ENCODE measurements at regions not wholly inside any gene's neighbourhood (a gene's known extent, or its start where the extent isn't known, plus 50 kb on each side); places are given as distances from the start of the nearest gene placed in this dataset.
A peak's percentile ranks its signal among the peaks of the same experiment; 100 is the strongest.

DNA sequence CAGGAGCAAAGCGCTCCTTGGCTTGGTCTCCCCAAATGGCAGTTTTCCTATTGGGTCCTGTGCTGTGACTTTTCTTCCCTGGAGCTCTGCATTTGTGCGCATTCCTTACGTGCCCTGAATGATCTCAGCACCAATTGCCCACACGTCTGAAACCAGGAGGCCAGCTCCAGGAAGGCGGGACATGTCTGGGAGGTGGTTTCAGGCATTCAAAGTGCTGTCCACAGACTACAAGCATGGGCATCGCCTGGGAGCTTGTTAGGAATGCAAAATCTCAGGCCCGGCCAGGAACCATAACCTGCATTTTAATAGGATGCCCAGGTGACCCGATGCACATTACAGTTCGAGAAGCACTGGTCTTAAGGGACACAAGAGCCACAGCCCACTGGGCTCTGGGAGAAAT is 239.6 kb downstream of the ANKRD60 start:
- Histone ChIP-seq H3K4me3 (no peak overlapping the region), H3K27ac (no peak overlapping the region), H3K9me3 (no peaks in the 10 kb centered on the region), H3K4me1 (peaks cover 10% of the 10 kb centered on the region), H3K27me3 (no peaks in the 10 kb centered on the region), H3K9ac (ENCODE audit: low read depth in 2 of 2, low read length in 2 of 2) (no peak overlapping the region), H3K36me3 (no peaks in the 10 kb centered on the region)
- TF ChIP-seq, protein P1, sequence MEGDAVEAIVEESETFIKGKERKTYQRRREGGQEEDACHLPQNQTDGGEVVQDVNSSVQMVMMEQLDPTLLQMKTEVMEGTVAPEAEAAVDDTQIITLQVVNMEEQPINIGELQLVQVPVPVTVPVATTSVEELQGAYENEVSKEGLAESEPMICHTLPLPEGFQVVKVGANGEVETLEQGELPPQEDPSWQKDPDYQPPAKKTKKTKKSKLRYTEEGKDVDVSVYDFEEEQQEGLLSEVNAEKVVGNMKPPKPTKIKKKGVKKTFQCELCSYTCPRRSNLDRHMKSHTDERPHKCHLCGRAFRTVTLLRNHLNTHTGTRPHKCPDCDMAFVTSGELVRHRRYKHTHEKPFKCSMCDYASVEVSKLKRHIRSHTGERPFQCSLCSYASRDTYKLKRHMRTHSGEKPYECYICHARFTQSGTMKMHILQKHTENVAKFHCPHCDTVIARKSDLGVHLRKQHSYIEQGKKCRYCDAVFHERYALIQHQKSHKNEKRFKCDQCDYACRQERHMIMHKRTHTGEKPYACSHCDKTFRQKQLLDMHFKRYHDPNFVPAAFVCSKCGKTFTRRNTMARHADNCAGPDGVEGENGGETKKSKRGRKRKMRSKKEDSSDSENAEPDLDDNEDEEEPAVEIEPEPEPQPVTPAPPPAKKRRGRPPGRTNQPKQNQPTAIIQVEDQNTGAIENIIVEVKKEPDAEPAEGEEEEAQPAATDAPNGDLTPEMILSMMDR (IDR thresholded peaks at IDR 0.05) = no peak
- intact Hi-C loops (cut with DNase I) = no loop called here
- DNase-seq = no peak

DNA sequence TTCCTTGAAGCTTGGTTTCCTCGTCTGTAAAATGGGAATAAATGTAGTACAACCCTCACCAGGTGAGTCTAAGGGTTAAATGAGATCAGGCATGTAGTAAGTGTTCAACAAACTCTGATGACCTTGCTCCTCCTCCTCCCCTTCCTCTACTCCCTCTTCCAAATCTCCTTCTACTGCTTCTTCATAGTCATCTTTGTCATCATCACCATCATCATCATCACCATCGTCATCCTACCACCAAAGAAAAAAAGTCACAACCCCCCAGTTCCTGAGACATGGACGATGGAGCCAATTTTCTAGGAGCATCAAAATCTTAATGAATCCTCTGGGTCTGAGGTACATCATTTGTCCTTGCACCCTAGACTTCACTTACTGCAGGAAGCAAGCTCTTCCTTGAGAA is 240.0 kb downstream of the ANKRD60 start:
- H3K27me3 ChIP-seq = no peaks in the 10 kb centered on the region
- TF ChIP-seq, protein P1 (IDR thresholded peaks at IDR 0.05) = no peak
- intact Hi-C loops (cut with DNase I) = no loop called here

DNA sequence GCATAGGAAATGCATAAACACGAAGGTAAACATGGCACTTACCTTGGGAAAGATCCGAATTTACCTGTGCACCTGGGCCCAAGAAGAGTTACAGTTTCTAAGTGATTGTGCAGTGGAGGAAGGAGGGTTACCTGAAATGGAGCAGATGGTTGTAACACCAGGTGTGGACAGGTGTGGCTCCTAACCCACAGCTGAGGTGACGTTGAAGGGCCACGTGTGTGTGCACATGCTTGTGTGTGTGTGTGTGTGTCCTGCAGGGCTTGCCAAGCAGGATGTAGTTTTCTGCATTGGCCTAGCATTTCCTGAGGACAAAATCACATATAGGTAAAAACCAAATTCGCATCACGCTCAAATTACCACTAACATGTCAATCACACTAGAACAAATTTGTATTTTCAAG is 240.8 kb downstream of the ANKRD60 start:
- TF ChIP-seq, protein P1 (IDR thresholded peaks at IDR 0.05) = no peak
- Histone ChIP-seq H3K9me3 (no peaks in the 10 kb centered on the region), H3K36me3 (no peaks in the 10 kb centered on the region), H3K4me3 (no peak overlapping the region), H3K27me3 (no peaks in the 10 kb centered on the region), H3K4me1 (peaks cover 6% of the 10 kb centered on the region), H3K9ac (ENCODE audit: low read depth in 2 of 2, low read length in 2 of 2) (no peak overlapping the region), H3K27ac (no peak overlapping the region)
- DNase-seq = peak; percentile 80
- intact Hi-C loops (cut with DNase I) = no loop called here

More for the DNA sequence above, 240.0 kb downstream of the ANKRD60 start:
- Histone ChIP-seq H3K4me1 (peaks cover 6% of the 10 kb centered on the region), H3K9ac (ENCODE audit: low read depth in 2 of 2, low read length in 2 of 2) (no peak overlapping the region), H3K36me3 (no peaks in the 10 kb centered on the region), H3K9me3 (no peaks in the 10 kb centered on the region), H3K4me3 (no peak overlapping the region), H3K27ac (no peak overlapping the region)
- DNase-seq = no peak

DNA sequence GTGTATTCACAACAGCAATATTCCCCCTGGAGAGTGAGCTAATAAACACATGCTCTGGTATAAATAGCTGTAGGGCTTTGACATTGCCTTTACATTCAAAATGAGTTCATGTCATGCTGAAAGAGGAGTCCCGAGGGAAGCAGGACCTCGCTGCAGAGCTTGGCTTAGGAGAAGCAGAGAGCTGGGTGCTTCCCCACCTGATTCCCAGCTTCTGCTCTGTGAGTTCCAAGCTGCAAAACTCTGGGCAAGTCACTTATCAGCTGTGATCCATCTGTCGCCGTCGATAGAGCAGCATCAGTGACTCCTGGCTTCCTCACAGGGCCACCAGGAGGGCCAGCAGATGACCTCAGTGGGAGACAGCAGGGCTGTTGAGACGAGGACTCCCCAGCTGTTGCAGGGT is 241.8 kb downstream of the ANKRD60 start:
- TF ChIP-seq, protein P1 (IDR thresholded peaks at IDR 0.05) = no peak
- no peak overlapping the region for H3K27ac ChIP-seq

DNA sequence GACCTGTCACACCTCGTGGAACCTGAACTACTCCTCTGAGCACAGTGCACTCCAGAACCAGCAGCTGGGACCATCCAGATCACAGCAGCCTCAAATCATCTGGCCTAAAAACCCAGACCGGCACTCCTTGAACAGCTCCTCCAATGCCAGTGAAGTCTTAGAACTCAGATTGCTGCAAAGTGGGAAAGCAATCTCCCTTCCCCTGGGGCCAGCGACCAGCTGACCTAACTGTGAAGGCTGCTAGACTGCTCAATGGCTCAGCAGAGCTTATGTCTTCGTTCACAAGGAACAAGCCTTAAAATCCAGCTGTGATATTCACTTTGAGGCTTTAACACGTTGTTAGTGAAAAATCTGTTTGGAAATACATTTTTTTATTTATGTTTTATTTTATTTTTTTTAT is 243.2 kb downstream of the ANKRD60 start:
- intact Hi-C loops (cut with DNase I) = no loop called here
- H3K27ac ChIP-seq = no peak overlapping the region

More for the DNA sequence above, 241.8 kb downstream of the ANKRD60 start:
- Histone ChIP-seq H3K36me3 (no peaks in the 10 kb centered on the region), H3K4me3 (no peak overlapping the region), H3K27me3 (no peaks in the 10 kb centered on the region), H3K9ac (ENCODE audit: low read depth in 2 of 2, low read length in 2 of 2) (peak overlapping the region in 1 of 2 donors; percentile 23), H3K4me1 (peaks cover 6% of the 10 kb centered on the region), H3K9me3 (no peaks in the 10 kb centered on the region)
- intact Hi-C loops (cut with DNase I) = no loop called here
- DNase-seq = no peak

More for the DNA sequence above, 243.2 kb downstream of the ANKRD60 start:
- no peaks in the 10 kb centered on the region for H3K4me1 ChIP-seq
- TF ChIP-seq, protein P1 (IDR thresholded peaks at IDR 0.05) = no peak
- DNase-seq = no peak
- no peaks in the 10 kb centered on the region for H3K27me3 ChIP-seq
- H3K36me3 ChIP-seq = no peaks in the 10 kb centered on the region
- H3K4me3 ChIP-seq = no peak overlapping the region
- no peaks in the 10 kb centered on the region for H3K9me3 ChIP-seq
- H3K9ac ChIP-seq (ENCODE audit: low read depth in 2 of 2, low read length in 2 of 2) = no peak overlapping the region
